Thyroid gland (tissue), 4 donors: ENCODE measurements at regions not wholly inside any gene's neighbourhood (a gene's known extent, or its start where the extent isn't known, plus 50 kb on each side); places are given as distances from the start of the nearest gene placed in this dataset.
A peak's percentile ranks its signal among the peaks of the same experiment; 100 is the strongest.
"Not testable (repeated sequence)": the region's sequence is repeated elsewhere in the genome, so short reads cannot be mapped to it uniquely, and the experiment has no call there.

Source experiments
- DNase-seq, 2 donors: peaks; one replicate each; pipeline ENCODE4 v3.0.0-alpha.2; 2019
- H3K27ac ChIP-seq, 3 donors: fragments of 200-600 bp; sonication (generic); 1 replicate in 2 of 3; 2 replicates in 1 of 3; pipeline ENCODE4 v1.5.1; 2016 to 2019; ENCODE audit warnings: mild to moderate bottlenecking in 1 of 3, moderate library complexity in 1 of 3
- H3K27me3 ChIP-seq: fragments of 200-600 bp; sonication (generic); one replicate; pipeline ENCODE4 v1.5.1; 2019
- H3K36me3 ChIP-seq, 2 donors: fragments of 200-600 bp; sonication (generic); one replicate each; pipeline ENCODE4 v1.5.1; 2016 to 2019
- H3K4me1 ChIP-seq, 2 donors: fragments of 200-600 bp; sonication (generic); one replicate each; pipeline ENCODE4 v1.5.1; 2017 to 2019
- H3K4me3 ChIP-seq, 3 donors: fragments of 200-600 bp; sonication (generic); replicated peaks in 1 of 3; 1 replicate in 2 of 3; 2 replicates in 1 of 3; pipeline ENCODE4 v1.5.1; 2016; ENCODE audit warnings: mild to moderate bottlenecking in 1 of 3
- H3K9me3 ChIP-seq: fragments of 200-600 bp; sonication (generic); one replicate; pipeline ENCODE4 v1.5.1; 2017
- CTCF ChIP-seq, 6 experiments: fragments of 200-600 bp in 3 of 6; fragments of 450-650 bp in 3 of 6; sonication (generic) in 3 of 6; IDR thresholded peaks; one replicate each; pipeline ENCODE4 v1.5.1; 2016 to 2019; ENCODE audit warnings: antibody characterized with exemption in 6 of 6, mild to moderate bottlenecking in 2 of 6, inconsistent platforms in 1 of 6, moderate library complexity in 1 of 6
- POLR2A ChIP-seq, 2 donors: fragments of 450-650 bp; IDR thresholded peaks; one replicate each; pipeline ENCODE4 v1.6.1; 2017; ENCODE audit warnings: antibody characterized with exemption in 2 of 2, mild to moderate bottlenecking in 2 of 2, moderate library complexity in 1 of 2
- WGBS, 2 donors: methylation state at CpG; one replicate each; pipeline ENCODE4 v1.1.5; 2017; 5-methylcytosine and 5-hydroxymethylcytosine counted together
- intact Hi-C: fragments of 100-400 bp; cut with DNase I; formaldehyde crosslinking; loops from one replicate; pipeline ENCODE4 v1.15.1; 2023

- H3K4me3 ChIP-seq, result no peak overlapping the region
- H3K27ac ChIP-seq, result no peak overlapping the region
- no peaks in the 10 kb centered on the region for H3K36me3 ChIP-seq
- intact Hi-C loops, result no loop called here
- DNase-seq, result no peak
- no peaks in the 10 kb centered on the region for H3K27me3 ChIP-seq
- WGBS, 2 donors, result 54 to 62% methylated on average over 6 of the region's 6 CpGs
- no peak for TF ChIP-seq POLR2A (IDR thresholded peaks at IDR 0.05)
- H3K9me3 ChIP-seq, result no peaks in the 10 kb centered on the region
- H3K4me1 ChIP-seq, result no peaks in the 10 kb centered on the region
Observed at GRCh38 chrX:27350476-27350875, 112.7 kb downstream of the PPP4R3C start.

GRCh38 chrX:27336466-27337091 is 126.6 kb downstream of the PPP4R3C start:
- no peak overlapping the region for H3K4me3 ChIP-seq
- no peaks in the 10 kb centered on the region for H3K36me3 ChIP-seq
- peak in 1 of 2 donors; percentile 16 for DNase-seq
- no peaks in the 10 kb centered on the region for H3K4me1 ChIP-seq
- intact Hi-C loops, result no loop called here
- no peak overlapping the region for H3K27ac ChIP-seq
- no peaks in the 10 kb centered on the region for H3K9me3 ChIP-seq
- H3K27me3 ChIP-seq, result no peaks in the 10 kb centered on the region
- TF ChIP-seq CTCF (IDR thresholded peaks at IDR 0.05) (peak in 4 of 6 experiments; percentile 3 to 62 (median 35)), POLR2A (IDR thresholded peaks at IDR 0.05) (no peak)
- WGBS, 2 donors, result 20 to 23% methylated on average over 9 of the region's 9 CpGs

DNA sequence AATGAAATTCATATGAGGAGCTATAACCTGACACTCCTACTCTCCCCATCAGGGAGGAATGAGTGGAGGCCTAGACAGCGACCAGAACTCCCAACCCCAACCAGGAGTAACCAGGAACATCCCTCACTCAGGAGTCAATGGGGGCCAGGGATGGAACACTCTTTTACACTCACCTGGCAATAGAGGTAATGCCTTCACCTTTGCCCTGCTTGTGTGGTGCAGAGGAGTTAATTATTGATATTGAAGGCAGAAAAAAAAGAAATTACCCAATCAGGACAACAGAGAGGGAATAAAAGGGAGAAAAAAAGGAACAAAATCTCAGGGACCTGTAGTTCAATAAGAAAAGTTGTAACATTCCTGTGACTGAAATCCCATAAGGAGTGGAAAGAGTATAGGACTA is 141.5 kb downstream of the PPP4R3C start:
- TF ChIP-seq POLR2A (IDR thresholded peaks at IDR 0.05) (no peak), CTCF (IDR thresholded peaks at IDR 0.05) (no peak)
- intact Hi-C loops, result no loop called here
- no peak for DNase-seq
- Histone ChIP-seq H3K9me3 (no peaks in the 10 kb centered on the region), H3K27me3 (no peaks in the 10 kb centered on the region), H3K4me3 (no peak overlapping the region), H3K4me1 (no peaks in the 10 kb centered on the region), H3K36me3 (no peaks in the 10 kb centered on the region), H3K27ac (no peak overlapping the region)
- WGBS, 2 donors, result 86 to 91% methylated on average over 1 of the region's 1 CpG

GRCh38 chrX:27309406-27309805 is 153.7 kb downstream of the PPP4R3C start:
- DNase-seq, result no peak
- TF ChIP-seq CTCF (IDR thresholded peaks at IDR 0.05), result no peak
- no peak for TF ChIP-seq POLR2A (IDR thresholded peaks at IDR 0.05)
- no peaks in the 10 kb centered on the region for H3K9me3 ChIP-seq
- no peaks in the 10 kb centered on the region for H3K36me3 ChIP-seq
- no peaks in the 10 kb centered on the region for H3K27me3 ChIP-seq
- no peaks in the 10 kb centered on the region for H3K4me1 ChIP-seq
- no peak overlapping the region for H3K4me3 ChIP-seq
- H3K27ac ChIP-seq, result no peak overlapping the region
- intact Hi-C loops, result no loop called here

DNA sequence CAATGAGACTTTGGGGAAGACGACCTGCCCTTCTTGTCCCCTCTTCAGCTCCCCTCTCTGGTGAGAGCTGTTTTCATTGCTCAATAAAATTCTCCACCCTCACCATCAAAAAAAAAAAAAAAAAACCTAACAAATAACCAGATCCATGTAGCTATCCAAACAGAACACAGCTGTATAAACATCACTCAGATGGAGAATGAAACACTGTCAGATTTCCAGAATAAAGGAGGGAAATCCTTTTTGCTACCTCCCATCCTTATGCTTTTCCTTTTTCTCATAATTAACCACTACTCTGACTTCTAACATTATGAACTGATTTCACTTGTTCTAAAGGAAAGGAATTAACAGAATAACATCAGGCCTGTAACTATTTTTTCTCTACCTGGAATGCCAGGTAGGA is 155.6 kb downstream of the PPP4R3C start:
- 62 to 78% methylated on average over 1 of the region's 1 CpG for WGBS, 2 donors
- Histone ChIP-seq H3K27ac (no peak overlapping the region), H3K4me3 (no peak overlapping the region), H3K9me3 (no peaks in the 10 kb centered on the region), H3K36me3 (no peaks in the 10 kb centered on the region), H3K27me3 (no peaks in the 10 kb centered on the region), H3K4me1 (no peaks in the 10 kb centered on the region)
- DNase-seq, result no peak
- intact Hi-C loops, result no loop called here
- TF ChIP-seq CTCF (IDR thresholded peaks at IDR 0.05) (no peak), POLR2A (IDR thresholded peaks at IDR 0.05) (no peak)

DNA sequence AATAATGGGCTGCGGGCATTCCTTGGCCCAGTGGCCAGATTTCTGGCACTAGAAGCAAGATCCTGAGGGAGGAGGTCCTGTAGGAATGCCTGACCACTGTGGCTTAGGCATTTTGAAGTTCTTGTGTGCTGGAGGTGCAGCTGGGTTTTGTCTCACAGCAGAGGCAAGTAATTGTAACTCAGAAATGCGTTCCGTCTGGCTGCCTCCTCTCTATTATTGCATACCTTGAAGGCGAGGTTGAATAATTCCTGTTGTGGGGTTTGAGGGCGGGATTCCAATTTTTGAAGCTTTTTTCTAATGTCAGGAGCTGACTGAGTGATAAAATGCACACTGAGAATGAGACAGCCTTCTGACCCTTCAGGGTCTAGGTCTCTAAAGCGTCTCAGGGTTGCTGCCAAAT is 170.6 kb downstream of the PPP4R3C start:
- H3K27me3 ChIP-seq, H3K27ac ChIP-seq, DNase-seq, H3K4me1 ChIP-seq, H3K36me3 ChIP-seq, H3K9me3 ChIP-seq, H3K4me3 ChIP-seq, intact Hi-C loops: not testable (repeated sequence)
- WGBS, 2 donors, result 33 to 52% methylated on average over 5 of the region's 6 CpGs
